ENCODE measurements at regions not wholly inside any gene's neighbourhood (a gene's known extent, or its start where the extent isn't known, plus 50 kb on each side); places are given as distances from the start of the nearest gene placed in this dataset.
A peak's percentile ranks its signal among the peaks of the same experiment; 100 is the strongest.

DNA sequence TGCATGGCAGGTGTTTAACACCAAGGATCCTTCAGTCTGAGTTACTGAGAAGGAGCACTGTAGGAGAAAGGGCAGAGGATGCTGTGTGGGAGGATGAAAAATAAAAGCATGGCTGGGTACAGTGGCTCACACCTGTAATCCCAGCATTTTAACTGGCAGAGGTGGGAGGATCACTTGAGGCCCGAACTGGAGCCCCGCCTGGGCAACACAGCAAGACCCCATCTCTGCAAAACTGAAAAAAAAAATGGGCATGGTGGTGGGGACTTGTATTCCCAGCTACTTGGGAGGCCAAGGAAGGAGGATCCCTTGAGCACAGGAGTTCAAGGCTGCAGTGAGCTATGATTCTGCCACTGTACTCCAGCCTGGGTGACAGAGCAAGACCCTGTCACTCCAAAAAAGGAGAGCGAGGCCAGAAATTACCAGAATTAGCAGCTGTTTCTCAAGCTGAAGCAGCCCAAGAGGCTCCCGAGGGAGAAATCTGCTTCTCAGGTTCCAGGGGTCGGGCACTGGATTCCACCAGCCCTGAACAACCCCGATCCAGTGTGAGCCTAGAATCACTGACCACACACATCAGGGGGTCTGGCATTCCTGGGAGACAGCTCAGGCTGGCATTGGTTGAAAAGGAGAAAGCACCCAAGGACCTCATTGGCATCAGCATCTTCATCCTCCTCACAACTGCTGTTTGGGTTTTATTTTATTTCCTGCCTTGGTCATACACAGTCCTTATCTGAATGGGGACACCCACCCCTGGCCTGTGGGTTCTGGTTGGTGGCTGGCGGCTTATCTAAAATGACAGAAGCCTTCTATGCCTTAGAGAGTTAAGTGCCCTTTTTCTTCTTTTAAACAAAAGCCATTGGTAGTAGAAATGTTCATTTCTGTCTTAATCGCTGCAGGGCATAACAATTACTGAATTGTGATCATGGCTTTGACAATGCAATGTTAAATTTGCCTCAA, 66.3 kb upstream of the TRIM2 start:
- TF ChIP-seq, protein P1, sequence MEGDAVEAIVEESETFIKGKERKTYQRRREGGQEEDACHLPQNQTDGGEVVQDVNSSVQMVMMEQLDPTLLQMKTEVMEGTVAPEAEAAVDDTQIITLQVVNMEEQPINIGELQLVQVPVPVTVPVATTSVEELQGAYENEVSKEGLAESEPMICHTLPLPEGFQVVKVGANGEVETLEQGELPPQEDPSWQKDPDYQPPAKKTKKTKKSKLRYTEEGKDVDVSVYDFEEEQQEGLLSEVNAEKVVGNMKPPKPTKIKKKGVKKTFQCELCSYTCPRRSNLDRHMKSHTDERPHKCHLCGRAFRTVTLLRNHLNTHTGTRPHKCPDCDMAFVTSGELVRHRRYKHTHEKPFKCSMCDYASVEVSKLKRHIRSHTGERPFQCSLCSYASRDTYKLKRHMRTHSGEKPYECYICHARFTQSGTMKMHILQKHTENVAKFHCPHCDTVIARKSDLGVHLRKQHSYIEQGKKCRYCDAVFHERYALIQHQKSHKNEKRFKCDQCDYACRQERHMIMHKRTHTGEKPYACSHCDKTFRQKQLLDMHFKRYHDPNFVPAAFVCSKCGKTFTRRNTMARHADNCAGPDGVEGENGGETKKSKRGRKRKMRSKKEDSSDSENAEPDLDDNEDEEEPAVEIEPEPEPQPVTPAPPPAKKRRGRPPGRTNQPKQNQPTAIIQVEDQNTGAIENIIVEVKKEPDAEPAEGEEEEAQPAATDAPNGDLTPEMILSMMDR (conservative IDR thresholded peaks at IDR 0.05), result no peak
- no peak for TF ChIP-seq ZFX (IDR thresholded peaks at IDR 0.05)
- H3K27ac ChIP-seq, result no peak overlapping the region

DNA sequence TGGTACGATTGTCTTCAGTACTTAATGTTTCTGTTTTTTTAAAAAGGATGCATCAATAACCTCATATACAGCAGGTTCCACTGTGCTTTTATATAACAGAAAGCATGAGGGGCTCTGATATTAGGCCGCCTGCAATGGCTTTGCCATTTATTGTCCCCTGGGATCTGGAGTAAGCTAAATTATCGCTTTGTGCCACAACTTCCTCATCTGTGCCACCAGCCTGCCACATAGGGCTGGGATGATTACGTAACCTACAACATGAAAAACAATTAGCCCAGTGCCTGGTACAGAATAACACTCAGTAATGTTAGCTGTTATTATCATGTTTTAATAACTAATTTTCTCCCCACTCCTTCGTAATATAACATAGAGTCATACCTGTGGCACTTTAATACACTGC, 65.5 kb upstream of the TRIM2 start:
- TF ChIP-seq, protein P1 (conservative IDR thresholded peaks at IDR 0.05), result no peak
- no peak for TF ChIP-seq ZFX (IDR thresholded peaks at IDR 0.05)

DNA sequence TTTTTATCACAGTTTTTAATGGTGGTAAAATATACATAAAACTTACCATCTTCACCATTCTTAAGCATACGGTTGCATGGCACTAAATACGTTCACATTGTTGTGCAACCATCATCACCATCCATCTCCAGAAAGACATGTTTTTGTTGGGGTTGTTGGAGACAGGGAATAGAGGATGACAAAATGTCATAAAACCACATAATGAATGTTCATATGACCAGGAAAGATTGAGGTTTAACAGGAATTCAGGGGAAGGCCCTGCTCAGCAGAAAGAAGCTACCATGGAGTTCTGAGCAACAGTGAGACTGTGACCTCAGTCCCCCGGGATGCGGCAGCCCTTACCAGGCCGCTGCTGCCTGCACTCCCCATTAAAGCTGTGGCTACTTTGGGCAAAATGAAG, 63.9 kb upstream of the TRIM2 start:
- TF ChIP-seq, protein P1 (conservative IDR thresholded peaks at IDR 0.05), result no peak
- TF ChIP-seq ZFX (IDR thresholded peaks at IDR 0.05), result no peak

More for the DNA sequence above, 65.5 kb upstream of the TRIM2 start:
- H3K27ac ChIP-seq, result no peak overlapping the region

DNA sequence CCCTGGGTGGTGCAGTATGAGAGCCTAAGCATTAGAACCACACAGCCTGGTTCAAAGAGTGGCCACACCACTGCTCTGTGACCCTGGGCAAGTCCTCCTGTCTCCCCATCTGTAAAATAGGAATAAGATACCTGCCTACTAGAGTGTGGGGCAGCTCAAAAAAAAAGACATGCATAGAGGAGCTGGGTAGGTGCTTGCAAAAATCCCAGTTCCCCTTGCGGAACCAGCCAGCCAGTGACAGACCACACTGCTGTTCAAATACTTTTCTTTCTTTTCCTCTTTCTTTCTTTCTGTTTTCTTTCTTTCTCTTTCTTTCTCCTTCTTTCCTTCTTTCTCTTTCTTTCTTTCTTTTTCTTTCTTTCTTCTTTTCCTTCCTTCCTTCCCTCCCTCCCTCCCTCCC, 63.0 kb upstream of the TRIM2 start:
- TF ChIP-seq, protein P1 (conservative IDR thresholded peaks at IDR 0.05), result no peak
- TF ChIP-seq ZFX (IDR thresholded peaks at IDR 0.05), result no peak
- no peak overlapping the region for H3K27ac ChIP-seq

More for the DNA sequence above, 63.9 kb upstream of the TRIM2 start:
- no peak overlapping the region for H3K27ac ChIP-seq

DNA sequence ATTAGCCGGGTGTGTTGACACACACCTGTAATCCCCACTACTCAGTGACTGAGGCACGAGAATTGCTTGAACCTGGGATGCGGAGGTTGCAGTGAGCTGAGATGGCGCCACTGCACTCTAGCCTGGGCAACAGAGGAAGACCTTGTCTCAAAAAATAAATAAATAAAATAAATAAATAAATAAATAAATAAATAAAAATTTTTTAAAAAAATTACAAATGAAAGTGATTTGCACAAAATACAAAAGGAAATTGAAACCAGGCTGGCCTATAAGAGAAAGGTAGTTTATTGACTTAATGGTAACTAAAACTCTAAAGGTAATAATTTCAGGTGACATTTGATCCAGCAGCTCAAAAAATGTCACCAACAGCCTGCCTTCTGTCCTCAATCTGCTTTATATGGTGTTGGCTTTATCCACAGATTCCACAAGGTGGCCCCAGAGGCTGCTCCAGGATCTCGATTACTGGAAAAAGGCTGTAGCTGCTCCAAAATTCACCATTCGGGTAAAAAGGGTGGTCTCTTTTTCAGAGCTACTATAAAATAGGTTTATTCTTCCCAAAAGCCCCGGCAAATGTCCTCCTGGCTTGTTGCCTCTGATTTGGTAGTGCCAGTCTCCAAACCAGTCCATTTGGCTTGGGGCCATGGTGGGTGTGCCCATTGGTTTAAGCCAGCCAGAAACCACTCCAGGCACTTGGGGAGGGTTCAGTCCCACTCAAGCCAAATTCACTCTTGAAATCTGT, 61.4 kb upstream of the TRIM2 start:
- TF ChIP-seq ZFX (IDR thresholded peaks at IDR 0.05), result no peak
- TF ChIP-seq, protein P1 (conservative IDR thresholded peaks at IDR 0.05), result peak; percentile 85
- H3K27ac ChIP-seq, result no peak overlapping the region

DNA sequence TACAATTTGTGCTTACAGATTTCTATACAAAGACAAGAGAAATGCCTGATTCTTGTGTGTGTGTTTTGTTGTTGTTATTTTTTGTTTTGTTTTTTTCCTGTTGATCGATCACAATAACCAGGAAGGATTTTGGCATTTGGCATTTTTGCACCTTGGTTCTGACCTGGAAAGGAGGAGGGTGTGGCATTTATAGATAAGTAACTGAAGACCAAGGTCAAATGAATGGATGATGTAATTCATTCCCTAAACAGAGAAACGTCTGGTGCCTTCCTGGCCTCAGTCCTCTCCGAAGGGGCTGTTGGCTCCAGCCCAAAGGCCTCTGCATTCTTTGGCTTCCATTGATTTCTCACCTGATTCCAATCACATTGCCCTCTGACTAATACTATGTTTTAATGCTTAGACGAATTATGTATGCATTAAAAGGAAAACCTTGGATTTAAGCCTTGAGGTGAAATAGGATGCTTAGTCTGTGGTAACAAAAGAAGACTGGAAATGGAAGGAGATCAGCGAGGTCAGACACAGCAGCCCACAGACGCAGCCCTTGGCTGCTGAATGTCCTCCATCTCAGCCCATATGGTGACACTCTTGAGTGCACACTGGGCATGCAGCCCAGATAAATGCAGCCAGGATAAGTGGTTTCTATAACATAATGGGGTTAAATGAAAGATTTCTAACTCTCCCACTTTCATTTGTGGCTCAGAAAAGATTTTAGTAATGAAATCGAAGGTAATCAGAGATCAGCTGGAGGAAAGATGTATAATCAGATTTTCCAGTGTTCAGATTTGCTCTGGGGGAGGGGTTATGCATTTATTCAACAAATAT, 60.5 kb upstream of the TRIM2 start:
- peak overlapping the region; percentile 19; the same call in 1 of the 2 replicates for H3K27ac ChIP-seq
- no peak for TF ChIP-seq ZFX (IDR thresholded peaks at IDR 0.05)
- TF ChIP-seq, protein P1 (conservative IDR thresholded peaks at IDR 0.05), result no peak
